Peyer's patch (tissue), 4 donors: ENCODE measurements at regions not wholly inside any gene's neighbourhood (a gene's known extent, or its start where the extent isn't known, plus 50 kb on each side); places are given as distances from the start of the nearest gene placed in this dataset.

Experiments used
- CTCF ChIP-seq, 6 experiments: fragments of 450-650 bp in 4 of 6; fragments of 200-600 bp in 2 of 6; sonication (generic) in 1 of 6; IDR thresholded peaks; one replicate each; pipeline ENCODE4 v1.5.1; 2017 to 2019; ENCODE audit warnings: antibody characterized with exemption in 6 of 6, mild to moderate bottlenecking in 3 of 6, moderate library complexity in 1 of 6
- POLR2A ChIP-seq, 2 donors: fragments of 450-650 bp; IDR thresholded peaks; one replicate each; pipeline ENCODE4 v1.5.1; 2017; ENCODE audit warnings: antibody characterized with exemption in 2 of 2, mild to moderate bottlenecking in 2 of 2, moderate library complexity in 2 of 2

GRCh38 chr19:31054430-31054829 is 294.8 kb downstream of the TSHZ3 start:
- TF ChIP-seq POLR2A (IDR thresholded peaks at IDR 0.05) (no peak), CTCF (IDR thresholded peaks at IDR 0.05) (peak in 3 of 6 experiments; percentile 25 to 34 (median 31))
